ENCODE measurements at regions not wholly inside any gene's neighbourhood (a gene's known extent, or its start where the extent isn't known, plus 50 kb on each side); places are given as distances from the start of the nearest gene placed in this dataset.

- TF ChIP-seq POLR2A (IDR thresholded peaks at IDR 0.05) (no peak), CTCF (IDR thresholded peaks at IDR 0.05) (no peak), EP300 (IDR thresholded peaks at IDR 0.05) (no peak), POLR2AphosphoS5 (IDR thresholded peaks at IDR 0.05) (no peak)
These were observed 338.3 kb downstream of the ETV1 start for GRCh38 chr7:13651167-13651566.

Measured in sigmoid colon (tissue), 4 donors.